Ovary (tissue), 3 donors: ENCODE measurements at regions not wholly inside any gene's neighbourhood (a gene's known extent, or its start where the extent isn't known, plus 50 kb on each side); places are given as distances from the start of the nearest gene placed in this dataset.

Experiments used
- CTCF ChIP-seq, 3 donors: fragments of 450-650 bp in 2 of 3; fragments of 200-600 bp in 1 of 3; IDR thresholded peaks; one replicate each; pipeline versions ENCODE4 v1.5.1 to v1.8.0; 2016 to 2022; ENCODE audit warnings: antibody characterized with exemption in 3 of 3, mild to moderate bottlenecking in 1 of 3
- EP300 ChIP-seq: sonication (generic); formaldehyde crosslinking; IDR thresholded peaks from one replicate; pipeline ENCODE4 v1.6.1; 2017; ENCODE audit warnings: antibody characterized with exemption
- POLR2A ChIP-seq: fragments of 450-650 bp; IDR thresholded peaks from one replicate; pipeline ENCODE4 v1.6.1; 2017; ENCODE audit warnings: antibody characterized with exemption, mild to moderate bottlenecking, moderate library complexity
- donor health status: DM: no; HTN: no; CAD: no.

GRCh38 chr10:77715088-77715487, 77.5 kb upstream of the KCNMA1 start:
- TF ChIP-seq POLR2A = no peak
- TF ChIP-seq CTCF (IDR thresholded peaks at IDR 0.05) = no peak
- TF ChIP-seq EP300 = no peak
